ENCODE measurements at regions not wholly inside any gene's neighbourhood (a gene's known extent, or its start where the extent isn't known, plus 50 kb on each side); places are given as distances from the start of the nearest gene placed in this dataset.

GRCh38 chr14:104395941-104396681, 183.5 kb upstream of the C14orf180 start:
- no peak for DNase-seq (ENCODE audit: extremely low read depth, low read depth)
- no peak for TF ChIP-seq CTCF (IDR thresholded peaks at IDR 0.05; ENCODE audit: low read depth, low read length, missing control alignments)
- H3K4me3 ChIP-seq (replicated peaks; ENCODE audit: low read depth, low read length) = no peak overlapping the region

GRCh38 chr14:104396682-104397470, 182.7 kb upstream of the C14orf180 start:
- DNase-seq (ENCODE audit: extremely low read depth, low read depth) = no peak
- H3K4me3 ChIP-seq (replicated peaks; ENCODE audit: low read depth, low read length) = no peak overlapping the region
- TF ChIP-seq CTCF (IDR thresholded peaks at IDR 0.05; ENCODE audit: low read depth, low read length, missing control alignments) = no peak

GRCh38 chr14:104397956-104398355, 181.6 kb upstream of the C14orf180 start:
- H3K4me3 ChIP-seq (replicated peaks; ENCODE audit: low read depth, low read length) = no peak overlapping the region
- no peak for DNase-seq (ENCODE audit: extremely low read depth, low read depth)
- no peak for TF ChIP-seq CTCF (IDR thresholded peaks at IDR 0.05; ENCODE audit: low read depth, low read length, missing control alignments)

GRCh38 chr14:104398656-104399055, 180.9 kb upstream of the C14orf180 start:
- DNase-seq (ENCODE audit: extremely low read depth, low read depth) = no peak
- no peak for TF ChIP-seq CTCF (IDR thresholded peaks at IDR 0.05; ENCODE audit: low read depth, low read length, missing control alignments)
- no peak overlapping the region for H3K4me3 ChIP-seq (replicated peaks; ENCODE audit: low read depth, low read length)

- DNase-seq (ENCODE audit: extremely low read depth, low read depth) = no peak
- no peak overlapping the region for H3K4me3 ChIP-seq (replicated peaks; ENCODE audit: low read depth, low read length)
- TF ChIP-seq CTCF (IDR thresholded peaks at IDR 0.05; ENCODE audit: low read depth, low read length, missing control alignments) = no peak
Observed at GRCh38 chr14:104399432-104400155, 180.0 kb upstream of the C14orf180 start.

GRCh38 chr14:104400355-104400754, 179.2 kb upstream of the C14orf180 start:
- no peak overlapping the region for H3K4me3 ChIP-seq (replicated peaks; ENCODE audit: low read depth, low read length)
- TF ChIP-seq CTCF (IDR thresholded peaks at IDR 0.05; ENCODE audit: low read depth, low read length, missing control alignments) = no peak
- no peak for DNase-seq (ENCODE audit: extremely low read depth, low read depth)
